ENCODE measurements at regions not wholly inside any gene's neighbourhood (a gene's known extent, or its start where the extent isn't known, plus 50 kb on each side); places are given as distances from the start of the nearest gene placed in this dataset.

DNA sequence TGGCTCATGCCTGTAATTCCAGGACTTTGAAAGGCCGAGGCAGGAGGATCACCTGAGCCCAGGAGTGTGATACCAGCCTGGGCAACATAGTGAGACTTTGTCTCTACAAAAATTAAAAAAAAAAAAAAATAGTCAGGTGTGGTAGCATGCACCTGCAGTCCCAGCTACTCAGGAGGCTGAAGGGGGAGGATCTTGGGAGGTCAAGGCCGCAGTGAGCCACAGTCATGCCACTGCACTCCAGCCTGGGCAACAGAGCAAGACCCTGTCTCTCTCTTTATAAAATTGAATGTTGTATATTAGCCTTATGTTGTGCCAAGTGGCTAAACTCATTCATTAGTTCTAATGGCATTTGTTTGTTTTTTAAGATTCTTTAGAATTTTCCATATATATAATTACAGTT is 207.7 kb upstream of the COPS8 start (continued):
- TF ChIP-seq, protein P1, sequence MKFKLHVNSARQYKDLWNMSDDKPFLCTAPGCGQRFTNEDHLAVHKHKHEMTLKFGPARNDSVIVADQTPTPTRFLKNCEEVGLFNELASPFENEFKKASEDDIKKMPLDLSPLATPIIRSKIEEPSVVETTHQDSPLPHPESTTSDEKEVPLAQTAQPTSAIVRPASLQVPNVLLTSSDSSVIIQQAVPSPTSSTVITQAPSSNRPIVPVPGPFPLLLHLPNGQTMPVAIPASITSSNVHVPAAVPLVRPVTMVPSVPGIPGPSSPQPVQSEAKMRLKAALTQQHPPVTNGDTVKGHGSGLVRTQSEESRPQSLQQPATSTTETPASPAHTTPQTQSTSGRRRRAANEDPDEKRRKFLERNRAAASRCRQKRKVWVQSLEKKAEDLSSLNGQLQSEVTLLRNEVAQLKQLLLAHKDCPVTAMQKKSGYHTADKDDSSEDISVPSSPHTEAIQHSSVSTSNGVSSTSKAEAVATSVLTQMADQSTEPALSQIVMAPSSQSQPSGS (IDR thresholded peaks at IDR 0.05; ENCODE audit: low read length) = no peak
- TF ChIP-seq EP300 (IDR thresholded peaks at IDR 0.05; ENCODE audit: borderline replicate concordance in 1 of 2, low read depth in 2 of 2, low read length in 2 of 2) = no peak

Data from H1 (cell line).